ENCODE measurements at regions not wholly inside any gene's neighbourhood (a gene's known extent, or its start where the extent isn't known, plus 50 kb on each side); places are given as distances from the start of the nearest gene placed in this dataset.

DNA sequence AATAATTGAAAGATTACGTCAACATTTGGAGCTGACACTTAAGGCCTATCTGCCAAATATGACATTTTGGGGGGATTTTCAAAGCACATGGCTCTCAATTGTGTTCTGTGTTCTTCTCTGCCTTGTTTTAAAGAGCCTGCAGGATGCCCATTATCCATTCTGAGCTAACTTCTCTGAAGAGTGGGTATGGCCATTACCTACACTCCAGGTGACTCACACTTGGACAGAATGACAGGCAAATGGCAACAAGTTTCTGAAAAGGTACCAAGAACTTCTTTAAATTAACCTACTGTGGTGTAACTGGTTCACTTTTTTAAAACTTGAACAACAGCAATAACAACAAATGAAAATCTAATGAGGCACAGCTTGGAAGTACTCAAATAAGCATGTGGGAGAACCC lies 834.9 kb upstream of the SLC39A10 start:
- BruUV-seq (replicated peaks), result no TSS peak
- H3K9me2 ChIP-seq (ENCODE audit: insufficient read depth, low read length), result no peaks in the 10 kb centered on the region
- ChIA-PET CTCF (ENCODE audit: unreplicated experiment) (no interaction called here), POLR2A (no interaction called here)
- no peak overlapping the region for H3K4me2 ChIP-seq (ENCODE audit: low read length)
- H3K36me3 ChIP-seq (ENCODE audit: insufficient read depth, low read length), result no peaks in the 10 kb centered on the region
- DNase-seq (ENCODE audit: low spot score), result no peak
- H3K9me3 ChIP-seq (ENCODE audit: low read length), result no peaks in the 10 kb centered on the region
- intact Hi-C loops (cut with micrococcal nuclease; ENCODE audit: unreplicated experiment), result no loop called here
- no peak overlapping the region for H2AFZ ChIP-seq (ENCODE audit: low read length)
- no peaks in the 10 kb centered on the region for H4K20me1 ChIP-seq (ENCODE audit: insufficient read depth, low read length)
- TF ChIP-seq EZH2phosphoT487 (IDR thresholded peaks at IDR 0.05; ENCODE audit: borderline replicate concordance, low read depth, low read length), result no peak
- TF ChIP-seq, protein P1, sequence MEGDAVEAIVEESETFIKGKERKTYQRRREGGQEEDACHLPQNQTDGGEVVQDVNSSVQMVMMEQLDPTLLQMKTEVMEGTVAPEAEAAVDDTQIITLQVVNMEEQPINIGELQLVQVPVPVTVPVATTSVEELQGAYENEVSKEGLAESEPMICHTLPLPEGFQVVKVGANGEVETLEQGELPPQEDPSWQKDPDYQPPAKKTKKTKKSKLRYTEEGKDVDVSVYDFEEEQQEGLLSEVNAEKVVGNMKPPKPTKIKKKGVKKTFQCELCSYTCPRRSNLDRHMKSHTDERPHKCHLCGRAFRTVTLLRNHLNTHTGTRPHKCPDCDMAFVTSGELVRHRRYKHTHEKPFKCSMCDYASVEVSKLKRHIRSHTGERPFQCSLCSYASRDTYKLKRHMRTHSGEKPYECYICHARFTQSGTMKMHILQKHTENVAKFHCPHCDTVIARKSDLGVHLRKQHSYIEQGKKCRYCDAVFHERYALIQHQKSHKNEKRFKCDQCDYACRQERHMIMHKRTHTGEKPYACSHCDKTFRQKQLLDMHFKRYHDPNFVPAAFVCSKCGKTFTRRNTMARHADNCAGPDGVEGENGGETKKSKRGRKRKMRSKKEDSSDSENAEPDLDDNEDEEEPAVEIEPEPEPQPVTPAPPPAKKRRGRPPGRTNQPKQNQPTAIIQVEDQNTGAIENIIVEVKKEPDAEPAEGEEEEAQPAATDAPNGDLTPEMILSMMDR (conservative IDR thresholded peaks at IDR 0.05; ENCODE audit: low read length), result no peak
- no peak overlapping the region for H3K4me3 ChIP-seq (ENCODE audit: low read depth, low read length, poor library complexity, severe bottlenecking)
- H3K4me1 ChIP-seq (ENCODE audit: insufficient read depth, low read length, poor library complexity, severe bottlenecking), result no peaks in the 10 kb centered on the region
- H3K27ac ChIP-seq (ENCODE audit: low read depth, low read length, poor library complexity, severe bottlenecking), result no peak overlapping the region
- no peaks in the 10 kb centered on the region for H3K79me2 ChIP-seq (ENCODE audit: insufficient read depth, low read depth, low read length)

DNA sequence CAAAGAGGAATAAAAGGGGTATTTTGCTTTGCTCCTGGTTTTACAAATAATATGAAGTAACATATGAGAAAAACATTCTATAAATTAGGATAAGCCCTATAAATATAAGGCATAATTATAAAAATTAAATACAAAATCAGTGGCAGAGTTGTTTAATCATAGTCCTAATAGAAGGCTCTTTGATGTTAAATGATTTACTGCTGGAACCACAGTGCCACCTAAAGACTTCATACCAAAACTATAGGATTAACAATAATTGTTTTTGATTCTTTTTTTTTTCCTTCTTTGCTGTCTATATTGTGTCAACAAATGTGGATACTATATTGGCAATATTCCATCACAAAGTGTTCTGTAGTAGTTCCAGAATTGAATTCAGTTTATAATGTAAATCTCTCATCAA lies 837.7 kb upstream of the SLC39A10 start:
- BruUV-seq (replicated peaks), result no TSS peak
- Histone ChIP-seq H2AFZ (ENCODE audit: low read length) (no peak overlapping the region), H4K20me1 (ENCODE audit: insufficient read depth, low read length) (no peaks in the 10 kb centered on the region), H3K9me3 (ENCODE audit: low read length) (no peaks in the 10 kb centered on the region), H3K4me1 (ENCODE audit: insufficient read depth, low read length, poor library complexity, severe bottlenecking) (no peaks in the 10 kb centered on the region), H3K4me3 (ENCODE audit: low read depth, low read length, poor library complexity, severe bottlenecking) (no peak overlapping the region), H3K79me2 (ENCODE audit: insufficient read depth, low read depth, low read length) (no peaks in the 10 kb centered on the region), H3K4me2 (ENCODE audit: low read length) (no peak overlapping the region), H3K9me2 (ENCODE audit: insufficient read depth, low read length) (no peaks in the 10 kb centered on the region), H3K36me3 (ENCODE audit: insufficient read depth, low read length) (no peaks in the 10 kb centered on the region), H3K27ac (ENCODE audit: low read depth, low read length, poor library complexity, severe bottlenecking) (no peak overlapping the region)
- ChIA-PET POLR2A (no interaction called here), CTCF (ENCODE audit: unreplicated experiment) (no interaction called here)
- intact Hi-C loops (cut with micrococcal nuclease; ENCODE audit: unreplicated experiment), result no loop called here
- DNase-seq (ENCODE audit: low spot score), result no peak
- TF ChIP-seq, protein P1 (conservative IDR thresholded peaks at IDR 0.05; ENCODE audit: low read length), result peak; percentile 51
- TF ChIP-seq EZH2phosphoT487 (IDR thresholded peaks at IDR 0.05; ENCODE audit: borderline replicate concordance, low read depth, low read length), result no peak

DNA sequence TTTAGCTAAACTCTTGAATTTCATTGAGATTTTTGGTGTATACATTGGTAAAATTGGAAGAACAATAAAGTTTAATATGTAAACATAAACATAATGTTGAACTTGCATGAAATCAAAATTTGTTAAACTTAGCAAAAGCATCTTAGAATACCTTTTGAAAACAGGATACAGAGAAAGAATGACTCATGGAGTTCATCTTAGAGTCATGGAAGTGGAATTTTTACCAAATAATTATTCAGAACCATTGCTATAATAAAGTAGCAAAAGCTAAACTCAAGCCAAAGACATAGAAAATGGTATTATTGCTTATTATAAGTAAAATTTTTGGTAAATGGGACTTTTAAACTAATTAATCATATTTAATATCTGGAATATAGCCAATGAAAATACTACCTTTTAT lies 841.6 kb upstream of the SLC39A10 start:
- ChIA-PET POLR2A (no interaction called here), CTCF (ENCODE audit: unreplicated experiment) (no interaction called here)
- Histone ChIP-seq H3K27ac (ENCODE audit: low read depth, low read length, poor library complexity, severe bottlenecking) (no peak overlapping the region), H2AFZ (ENCODE audit: low read length) (no peak overlapping the region), H3K9me3 (ENCODE audit: low read length) (no peaks in the 10 kb centered on the region), H4K20me1 (ENCODE audit: insufficient read depth, low read length) (no peaks in the 10 kb centered on the region), H3K36me3 (ENCODE audit: insufficient read depth, low read length) (no peaks in the 10 kb centered on the region), H3K4me3 (ENCODE audit: low read depth, low read length, poor library complexity, severe bottlenecking) (no peak overlapping the region), H3K4me2 (ENCODE audit: low read length) (no peak overlapping the region), H3K4me1 (ENCODE audit: insufficient read depth, low read length, poor library complexity, severe bottlenecking) (no peaks in the 10 kb centered on the region), H3K9me2 (ENCODE audit: insufficient read depth, low read length) (no peaks in the 10 kb centered on the region), H3K79me2 (ENCODE audit: insufficient read depth, low read depth, low read length) (no peaks in the 10 kb centered on the region)
- BruUV-seq (replicated peaks), result no TSS peak
- no peak for DNase-seq (ENCODE audit: low spot score)
- no peak for TF ChIP-seq EZH2phosphoT487 (IDR thresholded peaks at IDR 0.05; ENCODE audit: borderline replicate concordance, low read depth, low read length)
- TF ChIP-seq, protein P1 (conservative IDR thresholded peaks at IDR 0.05; ENCODE audit: low read length), result no peak
- intact Hi-C loops (cut with micrococcal nuclease; ENCODE audit: unreplicated experiment), result no loop called here
